H1 (cell line): ENCODE measurements at regions not wholly inside any gene's neighbourhood (a gene's known extent, or its start where the extent isn't known, plus 50 kb on each side); places are given as distances from the start of the nearest gene placed in this dataset.

Source experiments
- CTCF ChIA-PET: fragments of 300-600 bp; sonication (Branson Sonifier 250); formaldehyde crosslinking; loops from one replicate; lab custom pipeline; 2021; ENCODE audit not compliant: partially characterized antibody; lab: Charles Lee
- POLR2A ChIA-PET: fragments of 300-600 bp; sonication (Branson Sonifier 250); formaldehyde crosslinking; loops from one replicate; lab custom pipeline; 2021; ENCODE audit warnings: inconsistent platforms; ENCODE audit not compliant: partially characterized antibody; lab: Charles Lee
- DNase-seq, 2 experiments: peaks; one replicate each; pipeline versions ENCODE4 v3.0.0 to v3.0.0-alpha.2; 2010 to 2022; ENCODE audit warnings: low spot score in 2 of 2, low read depth in 1 of 2, mixed read lengths in 1 of 2
- FAIRE-seq: peaks from 2 replicates; lab custom pipeline; 2011; peaks lifted over from hg19 to GRCh38; lab: Jason Lieb, UNC
- H2AFZ ChIP-seq: 2 replicates; pipeline ENCODE4 v1.8.1; 2012; ENCODE audit warnings: low read length, inconsistent platforms
- H2AK5ac ChIP-seq: 2 replicates; pipeline ENCODE4 v1.6.1; 2013; ENCODE audit warnings: low read depth, low read length
- H2BK120ac ChIP-seq: replicated peaks from 2 replicates; pipeline ENCODE3; 2013; ENCODE audit warnings: low read depth, low read length, inconsistent platforms
- H2BK12ac ChIP-seq: 2 replicates; pipeline ENCODE4 v1.6.1; 2013; ENCODE audit warnings: low read depth, low read length
- H2BK15ac ChIP-seq: 2 replicates; pipeline ENCODE4 v1.6.1; 2013; ENCODE audit warnings: low read length
- H2BK20ac ChIP-seq: 2 replicates; pipeline ENCODE4 v1.6.1; 2013; ENCODE audit warnings: low read length
- H2BK5ac ChIP-seq: 2 replicates; pipeline ENCODE4 v1.6.1; 2013; ENCODE audit warnings: low read depth, low read length
- H3K14ac ChIP-seq: 2 replicates; pipeline ENCODE4 v1.6.1; 2013; ENCODE audit warnings: inconsistent platforms; ENCODE audit not compliant: insufficient read length
- H3K18ac ChIP-seq: 2 replicates; pipeline ENCODE4 v1.6.1; 2013; ENCODE audit warnings: low read length; ENCODE audit errors: extremely low read depth
- H3K23ac ChIP-seq: 2 replicates; pipeline ENCODE4 v1.6.1; 2013; ENCODE audit warnings: inconsistent platforms; ENCODE audit not compliant: insufficient read length
- H3K23me2 ChIP-seq: 2 replicates; pipeline ENCODE4 v1.6.1; 2013; ENCODE audit warnings: low read depth, low read length
- H3K27ac ChIP-seq: 2 replicates; pipeline ENCODE4 v1.6.1; 2011; ENCODE audit warnings: low read depth, low read length, inconsistent platforms
- H3K27me3 ChIP-seq, 4 experiments: replicated peaks in 1 of 4; 1 replicate in 1 of 4; 2 replicates in 3 of 4; pipeline versions ENCODE4 v1.6.1 to v1.8.1; 2011 to 2013; ENCODE audit warnings: low read length in 3 of 4, mild to moderate bottlenecking in 3 of 4, inconsistent platforms in 2 of 4, mixed read lengths in 2 of 4, moderate library complexity in 1 of 4; ENCODE audit not compliant: control insufficient read depth in 3 of 4, insufficient read depth in 3 of 4; ENCODE audit errors: extremely low read depth in 1 of 4
- H3K36me3 ChIP-seq, 4 experiments: 2 replicates each; pipeline versions ENCODE4 v1.6.1 to v1.8.1; 2011 to 2013; ENCODE audit warnings: mild to moderate bottlenecking in 4 of 4, low read length in 3 of 4, moderate library complexity in 2 of 4, control low read depth in 1 of 4, inconsistent platforms in 1 of 4; ENCODE audit not compliant: insufficient read depth in 4 of 4, control insufficient read depth in 2 of 4
- H3K4ac ChIP-seq: replicated peaks from 2 replicates; pipeline ENCODE3; 2013; ENCODE audit warnings: low read length, low read depth, mixed read lengths, inconsistent platforms; ENCODE audit not compliant: insufficient read length
- H3K4me1 ChIP-seq, 4 experiments: replicated peaks in 1 of 4; 1 replicate in 1 of 4; 2 replicates in 3 of 4; pipeline versions ENCODE4 v1.6.1 to v1.8.1; 2011 to 2013; ENCODE audit warnings: low read length in 3 of 4, inconsistent platforms in 2 of 4, mixed read lengths in 1 of 4; ENCODE audit not compliant: insufficient read depth in 4 of 4, control insufficient read depth in 3 of 4
- H3K4me2 ChIP-seq, 2 experiments: 2 replicates each; pipeline versions ENCODE4 v1.6.1 to v1.8.1; 2011 to 2013; ENCODE audit warnings: low read depth in 2 of 2, low read length in 2 of 2, control low read depth in 1 of 2, inconsistent platforms in 1 of 2, mild to moderate bottlenecking in 1 of 2; ENCODE audit not compliant: insufficient read depth in 1 of 2
- H3K4me3 ChIP-seq, 4 experiments: fragments of 200-600, 300-600 bp in 1 of 4; sonication (generic), shearing (Covaris generic), sonication (Bioruptor Twin) in 1 of 4; 2 replicates each; pipeline versions ENCODE4 v1.5.1 to v1.8.1; 2011 to 2016; ENCODE audit warnings: low read length in 4 of 4, low read depth in 3 of 4, control low read depth in 2 of 4, inconsistent platforms in 2 of 4, mild to moderate bottlenecking in 2 of 4, mixed read lengths in 1 of 4, moderate library complexity in 1 of 4; ENCODE audit not compliant: insufficient read depth in 2 of 4; ENCODE audit errors: extremely low read depth in 1 of 4
- H3K56ac ChIP-seq: replicated peaks from 2 replicates; pipeline ENCODE3; 2013; ENCODE audit warnings: low read depth, mild to moderate bottlenecking, mixed read lengths, low read length, inconsistent platforms; ENCODE audit not compliant: insufficient read length
- H3K79me1 ChIP-seq: 2 replicates; pipeline ENCODE4 v1.6.1; 2013; ENCODE audit warnings: low read depth, low read length, control low read depth
- H3K79me2 ChIP-seq, 2 experiments: 2 replicates each; pipeline versions ENCODE4 v1.6.1 to v1.8.1; 2012 to 2013; ENCODE audit warnings: low read length in 2 of 2, mild to moderate bottlenecking in 2 of 2, inconsistent platforms in 1 of 2; ENCODE audit not compliant: insufficient read depth in 2 of 2, control insufficient read depth in 1 of 2
- H3K9ac ChIP-seq, 4 experiments: replicated peaks in 1 of 4; 1 replicate in 1 of 4; 2 replicates in 3 of 4; pipeline versions ENCODE4 v1.6.1 to v1.8.1; 2011 to 2013; ENCODE audit warnings: low read depth in 3 of 4, low read length in 3 of 4, control low read depth in 2 of 4, mild to moderate bottlenecking in 2 of 4, moderate library complexity in 2 of 4, inconsistent platforms in 1 of 4; ENCODE audit errors: extremely low read depth in 1 of 4
- H3K9me3 ChIP-seq, 2 experiments: 2 replicates each; pipeline versions ENCODE4 v1.6.1 to v1.8.1; 2012 to 2013; ENCODE audit warnings: mild to moderate bottlenecking in 2 of 2, moderate library complexity in 2 of 2, control low read depth in 1 of 2, inconsistent platforms in 1 of 2, low read depth in 1 of 2, low read length in 1 of 2, mixed read lengths in 1 of 2; ENCODE audit not compliant: insufficient read depth in 2 of 2
- H4K20me1 ChIP-seq, 2 experiments: replicated peaks in 1 of 2; 2 replicates each; pipeline versions ENCODE3 to v1.8.1; 2011 to 2013; ENCODE audit warnings: inconsistent platforms in 2 of 2, low read length in 2 of 2, mild to moderate bottlenecking in 1 of 2; ENCODE audit not compliant: insufficient read depth in 2 of 2, control insufficient read depth in 1 of 2
- H4K5ac ChIP-seq: 2 replicates; pipeline ENCODE4 v1.6.1; 2013; ENCODE audit warnings: low read length, low read depth, mixed read lengths, inconsistent platforms; ENCODE audit not compliant: insufficient read length
- H4K8ac ChIP-seq: 2 replicates; pipeline ENCODE4 v1.8.0; 2013; ENCODE audit warnings: mild to moderate bottlenecking, moderate library complexity, low read length, inconsistent platforms; ENCODE audit not compliant: insufficient read depth; ENCODE audit errors: extremely low read depth
- H4K91ac ChIP-seq: replicated peaks from 2 replicates; pipeline ENCODE3; 2013; ENCODE audit warnings: low read length, mixed read lengths, inconsistent platforms; ENCODE audit not compliant: insufficient read length
- BCL11A ChIP-seq, 2 experiments: IDR thresholded peaks; one replicate each; pipeline ENCODE4 v1.6.1; 2011; ENCODE audit warnings: low read depth in 2 of 2, low read length in 2 of 2, mild to moderate bottlenecking in 2 of 2
- BRCA1 ChIP-seq: IDR thresholded peaks from 2 replicates; pipeline ENCODE4 v1.6.1; 2012; ENCODE audit warnings: low read depth, low read length, improper control_type of control experiment
- CHD1 ChIP-seq: IDR thresholded peaks from 2 replicates; pipeline ENCODE4 v1.6.1; 2012; ENCODE audit warnings: low read depth, low read length, improper control_type of control experiment
- CHD2 ChIP-seq: IDR thresholded peaks from 2 replicates; pipeline ENCODE4 v1.6.1; 2012; ENCODE audit warnings: low read length, improper control_type of control experiment
- EZH2 ChIP-seq: fragments of 200-600 bp; sonication (generic); IDR thresholded peaks from 2 replicates; pipeline ENCODE4 v1.7.1; 2012; ENCODE audit warnings: low read depth, mild to moderate bottlenecking, moderate library complexity, low read length, inconsistent platforms; ENCODE audit not compliant: severe bottlenecking
- JUND ChIP-seq: IDR thresholded peaks from 2 replicates; pipeline ENCODE4 v1.6.1; 2011; ENCODE audit warnings: mild to moderate bottlenecking, improper control_type of control experiment, low read length
- PHF8 ChIP-seq: fragments of 200-600 bp; sonication (generic); conservative IDR thresholded peaks from 2 replicates; pipeline ENCODE4 v1.7.1; 2012; ENCODE audit warnings: low read depth, mild to moderate bottlenecking, inconsistent platforms, low read length, moderate library complexity
- ZNF274 ChIP-seq: IDR thresholded peaks from 2 replicates; pipeline ENCODE4 v1.7.0; 2012; ENCODE audit warnings: low read length, borderline replicate concordance; ENCODE audit errors: extremely low read depth
- WGBS, 2 experiments: shearing (Covaris generic) in 1 of 2; methylation state at CpG; one replicate each; pipeline versions ENCODE4 v1.1.6 to v1.1.7; 2013 to 2015; ENCODE audit warnings: low lambda C conversion rate in 2 of 2, mixed read lengths in 2 of 2, inconsistent platforms in 1 of 2, low coverage in 1 of 2, missing lambda C conversion rate in 1 of 2; ENCODE audit not compliant: insufficient replicate concordance in 2 of 2, insufficient coverage in 1 of 2, insufficient read length in 1 of 2; ENCODE audit errors: extremely low coverage in 1 of 2, missing lambda C conversion rate in 1 of 2; 5-methylcytosine and 5-hydroxymethylcytosine counted together

- no peak for FAIRE-seq
- TF ChIP-seq CHD1 = no peak
- no peak for TF ChIP-seq EZH2
- TF ChIP-seq BCL11A (IDR thresholded peaks at IDR 0.05; ENCODE audit: low read depth in 2 of 2, low read length in 2 of 2) = no peak
- TF ChIP-seq PHF8 = no peak
- no peak for TF ChIP-seq BRCA1
- TF ChIP-seq JUND = no peak
- TF ChIP-seq ZNF274 = no peak
- TF ChIP-seq CHD2 = no peak
- CTCF ChIA-PET = interaction anchor here (1.0 kb wide), 1 partner anchor 19 kb away, joined by 3 read pairs; no protein-coding TSS in a partner anchor
These were observed 94.2 kb upstream of the CNTN1 start for GRCh38 chr12:40598073-40598472.

More at GRCh38 chr12:40598073-40598472, 94.2 kb upstream of the CNTN1 start:
- no peak overlapping the region for H2BK120ac ChIP-seq
- H3K4me1 ChIP-seq = no peaks in the 10 kb centered on the region
- no peak overlapping the region for H2BK15ac ChIP-seq
- H4K91ac ChIP-seq = no peak overlapping the region
- no peak overlapping the region for H3K4ac ChIP-seq
- H3K18ac ChIP-seq = no peak overlapping the region
- no peak overlapping the region for H3K14ac ChIP-seq
- H3K27ac ChIP-seq = no peak overlapping the region
- H2AK5ac ChIP-seq = no peak overlapping the region
- no peaks in the 10 kb centered on the region for H4K20me1 ChIP-seq
- H2AFZ ChIP-seq = no peak overlapping the region
- H4K8ac ChIP-seq = no peak overlapping the region
- no peak overlapping the region for H3K9ac ChIP-seq
- 89% methylated on average over 2 of the region's 2 CpGs; no CpG with 5 or more reads in 1 of the 2 experiments for WGBS, 2 experiments
- no peak overlapping the region for H3K4me2 ChIP-seq
- no peaks in the 10 kb centered on the region; the same call in 1 of the 2 replicates for H3K23me2 ChIP-seq
- no peak overlapping the region for H2BK20ac ChIP-seq
- no peaks in the 10 kb centered on the region for H3K79me2 ChIP-seq
- no peak overlapping the region for H2BK5ac ChIP-seq
- no peak overlapping the region for H3K23ac ChIP-seq
- no peak overlapping the region for H4K5ac ChIP-seq
- no peak overlapping the region for H3K56ac ChIP-seq
- H2BK12ac ChIP-seq = no peak overlapping the region
- no peaks in the 10 kb centered on the region for H3K9me3 ChIP-seq
- H3K79me1 ChIP-seq = no peaks in the 10 kb centered on the region
- no peak for DNase-seq
- no peaks in the 10 kb centered on the region for H3K27me3 ChIP-seq
- H3K4me3 ChIP-seq = no peak overlapping the region
- POLR2A ChIA-PET = no interaction called here
- no peaks in the 10 kb centered on the region for H3K36me3 ChIP-seq
